Activated T-cell treated with anti-CD3 and anti-CD28 coated beads, Interleukin-2, amount 50 U/mL, for 4 hours (primary cell): ENCODE measurements at regions not wholly inside any gene's neighbourhood (a gene's known extent, or its start where the extent isn't known, plus 50 kb on each side); places are given as distances from the start of the nearest gene placed in this dataset.

Experiments
- ATAC-seq, 2 donors: fragments of 200-7000 bp; cut with Tn5 transposase; one replicate each; pipeline ENCODE4 v1.10.0; 2021
- DNase-seq: peaks from one replicate; pipeline ENCODE4 v3.0.0-alpha.2; 2020
- H3K27me3 Mint-ChIP-seq: one replicate; pipeline ENCODE4 v1.8.0; 2021; ENCODE audit warnings: low read depth, mixed read lengths
- H3K36me3 Mint-ChIP-seq: one replicate; pipeline ENCODE4 v1.8.0; 2022; ENCODE audit warnings: mixed read lengths; ENCODE audit not compliant: insufficient read depth
- H3K4me1 Mint-ChIP-seq: one replicate; pipeline ENCODE4 v1.8.0; 2021; ENCODE audit warnings: low read depth, mixed read lengths
- H3K4me3 Mint-ChIP-seq: one replicate; pipeline ENCODE4 v1.8.0; 2021; ENCODE audit warnings: mild to moderate bottlenecking, moderate library complexity, mixed read lengths
- H3K9me3 Mint-ChIP-seq: one replicate; pipeline ENCODE4 v1.8.0; 2021; ENCODE audit warnings: mixed read lengths

DNA sequence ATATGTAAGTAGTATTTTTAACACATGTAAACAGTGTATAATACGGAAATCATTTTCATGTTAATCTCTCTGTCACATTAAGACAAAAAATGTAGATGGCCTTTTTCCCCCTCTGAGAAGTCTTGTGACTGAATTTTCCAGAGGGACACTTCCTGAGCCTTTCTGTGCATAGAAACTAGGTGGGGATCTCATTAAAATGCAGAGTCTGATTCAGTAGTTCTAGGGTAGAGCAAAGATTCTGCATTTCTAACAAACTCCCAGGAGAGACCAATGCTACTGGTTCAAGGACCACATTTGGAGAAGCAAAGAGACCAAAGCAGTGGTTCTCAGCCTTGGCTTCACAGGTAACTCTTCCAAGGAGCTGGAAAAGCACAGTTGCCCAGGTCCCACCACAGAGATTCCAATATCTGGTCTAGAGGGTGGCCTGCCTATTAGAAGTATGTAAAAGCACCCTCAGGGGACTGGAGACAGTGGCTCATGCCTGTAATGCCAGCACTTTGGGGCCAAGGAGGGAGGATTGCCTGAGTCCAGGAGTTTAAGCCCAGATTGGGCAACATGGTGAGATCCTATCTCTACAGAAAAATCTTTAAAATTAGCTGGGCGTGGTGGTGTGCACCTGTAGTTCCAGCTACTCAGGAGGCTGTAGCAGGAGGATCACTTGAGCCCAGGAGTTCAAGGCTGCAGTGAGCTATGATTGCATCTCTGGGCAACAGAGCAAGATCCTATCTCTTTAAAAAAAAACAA is 378.5 kb downstream of the KIF16B start:
- H3K27me3 Mint-ChIP-seq, result no peaks in the 10 kb centered on the region
- H3K36me3 Mint-ChIP-seq, result no peaks in the 10 kb centered on the region
- no peak for ATAC-seq
- H3K4me3 Mint-ChIP-seq, result no peak overlapping the region
- no peak for DNase-seq
- H3K4me1 Mint-ChIP-seq, result no peaks in the 10 kb centered on the region
- H3K9me3 Mint-ChIP-seq, result peaks cover under 1% of the 10 kb centered on the region

DNA sequence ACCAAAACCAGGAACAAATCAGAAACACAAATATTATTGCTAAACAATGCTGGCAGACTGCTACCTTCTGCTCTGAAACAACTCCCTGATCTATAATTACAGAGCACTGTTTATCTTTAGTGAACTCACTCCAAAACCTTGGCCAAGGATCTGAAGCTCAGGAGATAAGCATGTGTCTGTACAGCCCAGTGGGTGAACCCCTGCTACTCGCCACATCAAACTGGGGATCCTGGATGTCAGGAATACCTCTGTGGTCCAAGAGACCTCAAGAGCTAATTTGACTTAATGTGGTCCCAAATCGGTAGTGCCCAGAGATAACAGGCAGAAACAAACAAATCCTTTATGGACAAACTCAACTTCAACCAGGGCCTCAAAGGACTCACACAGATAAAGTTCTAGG is 381.8 kb downstream of the KIF16B start:
- no peak overlapping the region for H3K4me3 Mint-ChIP-seq
- no peak for ATAC-seq
- no peaks in the 10 kb centered on the region for H3K9me3 Mint-ChIP-seq
- no peak for DNase-seq
- no peaks in the 10 kb centered on the region for H3K4me1 Mint-ChIP-seq
- H3K36me3 Mint-ChIP-seq, result no peaks in the 10 kb centered on the region
- H3K27me3 Mint-ChIP-seq, result no peaks in the 10 kb centered on the region

DNA sequence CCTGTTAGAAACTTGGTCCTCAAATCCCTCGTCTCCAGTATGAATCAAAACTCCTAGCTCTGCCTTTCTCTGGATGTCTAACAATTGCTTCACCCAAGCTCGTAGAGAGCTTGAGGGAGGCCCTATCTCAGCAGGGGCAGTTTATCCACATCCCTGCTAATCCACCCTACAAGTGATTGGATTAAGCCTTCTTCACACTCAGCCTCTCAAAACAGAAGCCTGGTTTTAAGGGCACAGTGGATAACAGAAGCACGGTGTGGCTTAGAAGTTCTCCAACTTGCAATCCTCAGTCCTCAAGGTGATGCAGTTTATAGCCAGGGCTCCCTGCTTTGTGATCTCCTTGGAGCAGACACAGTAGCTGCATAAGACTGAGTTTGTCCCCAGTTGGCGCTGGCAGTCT is 383.9 kb downstream of the KIF16B start:
- Mint-ChIP-seq H3K4me1 (no peaks in the 10 kb centered on the region), H3K9me3 (no peaks in the 10 kb centered on the region), H3K4me3 (no peak overlapping the region), H3K27me3 (no peaks in the 10 kb centered on the region), H3K36me3 (no peaks in the 10 kb centered on the region)
- ATAC-seq, result peak in 1 of 2 donors; percentile 18
- DNase-seq, result no peak

DNA sequence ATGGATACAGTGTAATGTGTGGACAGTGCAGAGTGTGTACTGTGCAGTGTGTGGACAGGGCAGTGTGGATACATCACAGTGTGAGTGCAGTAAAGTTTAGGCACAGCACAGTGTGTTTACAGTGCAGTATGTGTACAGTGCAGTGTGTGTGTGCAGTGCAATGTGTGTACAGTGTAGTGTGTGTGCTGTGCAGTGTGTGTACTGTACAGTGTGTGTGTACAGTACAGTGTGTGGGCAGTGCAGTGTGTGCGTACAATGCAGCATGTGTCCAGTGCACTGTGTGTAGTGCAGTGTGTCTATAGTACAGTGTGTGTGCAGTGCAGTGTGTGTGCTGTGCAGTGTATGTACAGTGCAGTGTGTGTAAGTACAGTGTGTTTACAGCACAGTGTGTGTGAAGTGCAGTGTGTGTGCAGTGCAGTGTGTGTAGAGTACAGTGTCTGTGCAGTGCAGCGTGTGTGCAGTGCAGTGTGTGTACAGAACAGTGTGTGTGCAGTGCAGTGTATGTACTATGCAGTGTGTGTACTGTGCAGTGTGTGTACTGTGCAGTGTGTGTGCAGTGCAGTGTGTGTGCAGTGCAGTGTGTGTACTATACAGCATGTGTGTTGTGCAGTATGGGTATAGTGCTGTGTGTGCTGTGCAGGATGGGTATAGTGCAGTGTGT is 385.2 kb downstream of the KIF16B start:
- no peak overlapping the region for H3K4me3 Mint-ChIP-seq
- ATAC-seq (no peak), DNase-seq (no peak)
- no peaks in the 10 kb centered on the region for H3K36me3 Mint-ChIP-seq
- H3K4me1 Mint-ChIP-seq, result no peaks in the 10 kb centered on the region
- H3K27me3 Mint-ChIP-seq, result no peaks in the 10 kb centered on the region
- H3K9me3 Mint-ChIP-seq, result no peaks in the 10 kb centered on the region

DNA sequence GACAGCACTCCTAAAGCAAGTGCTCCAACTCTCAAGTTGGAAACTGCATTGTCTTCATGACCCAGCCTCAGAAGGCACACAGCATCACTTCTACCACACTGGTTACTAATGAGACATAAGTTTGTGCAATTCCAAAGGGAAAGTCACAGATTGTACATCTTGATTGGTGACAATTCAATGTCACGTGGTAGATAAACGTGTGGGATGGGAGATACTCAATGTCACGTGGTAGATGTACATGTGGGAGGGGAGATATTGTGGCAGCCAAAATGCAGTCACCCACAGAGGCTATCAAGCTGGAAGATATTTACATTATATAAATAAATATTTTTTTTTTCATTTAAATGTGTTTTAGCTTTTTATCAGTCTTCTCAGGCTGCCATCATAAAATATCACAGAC is 393.3 kb downstream of the KIF16B start:
- Mint-ChIP-seq H3K4me3 (no peak overlapping the region), H3K9me3 (no peaks in the 10 kb centered on the region), H3K27me3 (no peaks in the 10 kb centered on the region), H3K36me3 (no peaks in the 10 kb centered on the region), H3K4me1 (no peaks in the 10 kb centered on the region)
- no peak for DNase-seq
- no peak for ATAC-seq

DNA sequence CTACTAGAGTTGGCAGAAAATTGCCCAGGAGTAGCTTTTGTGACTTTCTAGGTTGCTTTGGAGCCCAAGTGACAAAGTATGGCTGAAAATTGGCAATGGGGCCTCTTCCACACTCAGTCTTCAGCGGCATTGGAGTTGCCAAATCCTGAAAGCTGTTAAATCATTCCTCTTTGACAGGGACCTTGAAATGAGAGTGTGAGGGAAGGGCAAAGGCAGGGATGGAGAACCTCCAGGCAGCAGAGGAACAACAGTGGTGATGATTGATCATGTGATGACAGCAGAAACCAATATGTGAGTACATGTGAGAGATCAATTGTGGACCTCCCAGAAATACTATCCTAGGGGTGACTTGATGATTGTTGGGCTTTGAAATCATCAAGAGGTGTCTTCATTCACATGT is 393.9 kb downstream of the KIF16B start:
- no peaks in the 10 kb centered on the region for H3K9me3 Mint-ChIP-seq
- H3K4me1 Mint-ChIP-seq, result no peaks in the 10 kb centered on the region
- DNase-seq (no peak), ATAC-seq (no peak)
- H3K4me3 Mint-ChIP-seq, result no peak overlapping the region
- no peaks in the 10 kb centered on the region for H3K27me3 Mint-ChIP-seq
- no peaks in the 10 kb centered on the region for H3K36me3 Mint-ChIP-seq

DNA sequence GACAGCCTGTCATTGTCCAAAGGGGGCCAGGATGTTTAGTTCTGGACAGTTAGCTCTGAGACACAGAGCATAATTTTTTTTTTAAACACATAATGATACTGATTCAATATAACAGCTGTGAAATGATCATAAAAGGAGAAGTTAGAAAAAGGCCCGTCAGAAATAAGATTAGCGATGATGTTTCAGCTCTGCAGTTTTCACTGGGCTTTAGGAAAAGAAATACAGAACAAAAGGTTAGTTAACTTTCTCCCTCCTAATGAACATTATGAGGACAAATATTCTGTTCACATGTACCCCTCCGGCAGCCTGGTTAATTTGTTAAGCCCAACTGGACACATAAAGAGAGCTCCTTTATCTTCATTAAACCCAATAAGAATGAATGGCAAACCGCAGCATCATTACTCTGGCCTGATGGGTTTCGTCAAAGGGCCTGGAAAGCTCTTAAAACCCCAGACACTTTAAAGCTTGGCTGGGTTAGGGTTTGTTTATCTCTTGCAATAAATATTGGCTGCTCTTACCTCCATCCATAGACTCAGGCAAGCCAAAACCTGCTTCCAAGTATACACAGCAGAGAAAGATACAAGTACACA is 394.6 kb downstream of the KIF16B start:
- no peaks in the 10 kb centered on the region for H3K27me3 Mint-ChIP-seq
- DNase-seq, result no peak
- no peak for ATAC-seq
- no peaks in the 10 kb centered on the region for H3K36me3 Mint-ChIP-seq
- H3K9me3 Mint-ChIP-seq, result no peaks in the 10 kb centered on the region
- no peaks in the 10 kb centered on the region for H3K4me1 Mint-ChIP-seq
- no peak overlapping the region for H3K4me3 Mint-ChIP-seq

DNA sequence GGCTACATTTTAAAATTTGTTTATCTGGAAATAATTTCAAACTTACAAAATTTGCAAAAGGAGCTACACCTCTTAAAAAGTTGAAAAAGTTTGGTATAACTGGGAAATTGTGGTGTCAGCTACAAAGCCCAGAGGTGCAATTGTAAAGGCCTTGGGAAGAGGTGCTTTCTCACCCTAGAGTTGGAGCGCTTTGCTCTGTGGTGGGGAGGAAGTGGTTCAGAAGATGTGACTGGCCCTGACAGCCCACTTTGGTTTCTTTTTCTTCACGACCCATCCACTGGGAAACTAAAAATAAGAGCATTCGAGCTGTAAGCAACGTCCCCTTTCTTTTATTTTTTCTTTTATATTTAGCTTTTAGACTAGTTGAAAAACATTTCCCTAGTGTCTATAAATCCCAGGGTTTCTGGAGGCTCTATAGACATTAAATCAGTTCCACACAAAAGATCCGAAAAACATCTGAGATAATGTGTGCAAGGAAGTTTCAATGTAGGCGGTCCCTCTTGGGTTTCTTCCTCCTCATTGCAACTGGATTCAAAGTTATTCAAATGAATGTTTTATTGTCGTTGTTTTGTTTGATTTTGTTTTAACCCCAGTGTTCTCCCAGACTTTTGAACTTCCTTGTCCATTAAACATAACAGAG is 397.8 kb downstream of the KIF16B start:
- ATAC-seq (no peak), DNase-seq (no peak)
- H3K36me3 Mint-ChIP-seq, result no peaks in the 10 kb centered on the region
- peaks cover 2% of the 10 kb centered on the region for H3K27me3 Mint-ChIP-seq
- H3K4me3 Mint-ChIP-seq, result no peak overlapping the region
- H3K9me3 Mint-ChIP-seq, result no peaks in the 10 kb centered on the region
- H3K4me1 Mint-ChIP-seq, result no peaks in the 10 kb centered on the region

DNA sequence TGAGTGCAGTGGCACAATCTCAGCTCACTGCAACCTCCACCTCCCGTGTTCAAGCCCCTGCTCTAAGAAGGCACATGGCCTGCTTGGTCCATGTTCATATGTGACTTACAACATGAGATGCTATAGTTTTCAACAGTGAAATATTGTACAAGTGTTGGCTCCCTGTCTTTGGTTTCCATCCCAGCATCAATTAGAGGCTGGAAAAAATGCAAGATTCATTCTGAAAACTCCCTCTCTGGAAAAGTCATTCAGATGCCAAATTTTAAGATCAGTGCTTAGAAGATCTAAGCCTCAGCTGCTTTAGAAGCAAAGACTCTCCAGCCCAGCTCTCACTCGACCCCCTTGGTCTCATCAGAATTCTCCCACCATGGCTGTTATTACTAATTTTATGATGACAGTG is 398.9 kb downstream of the KIF16B start:
- Mint-ChIP-seq H3K27me3 (peaks cover 2% of the 10 kb centered on the region), H3K4me1 (no peaks in the 10 kb centered on the region), H3K4me3 (no peak overlapping the region), H3K36me3 (no peaks in the 10 kb centered on the region), H3K9me3 (no peaks in the 10 kb centered on the region)
- DNase-seq (no peak), ATAC-seq (no peak)

DNA sequence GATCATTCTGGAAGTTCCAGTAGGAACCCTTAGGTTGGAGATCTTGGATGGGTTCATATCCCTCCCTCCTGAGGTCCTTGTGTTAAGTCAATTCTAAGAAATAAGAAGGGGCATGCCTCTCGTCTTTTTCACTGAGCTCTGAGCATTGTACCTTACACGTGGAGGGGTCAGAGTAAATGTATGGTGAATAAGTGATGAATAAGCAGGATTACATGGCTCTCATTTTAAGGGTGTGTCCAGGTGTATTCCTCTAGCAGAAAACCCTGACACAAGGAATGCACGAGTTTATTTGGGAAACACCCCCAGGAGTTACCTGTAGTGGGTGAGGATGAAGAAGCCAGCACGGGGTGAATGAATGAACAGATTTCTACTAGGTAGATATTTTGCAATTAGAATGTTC is 400.2 kb downstream of the KIF16B start:
- Mint-ChIP-seq H3K4me3 (no peak overlapping the region), H3K27me3 (peaks cover 2% of the 10 kb centered on the region), H3K36me3 (no peaks in the 10 kb centered on the region), H3K4me1 (no peaks in the 10 kb centered on the region), H3K9me3 (no peaks in the 10 kb centered on the region)
- DNase-seq (no peak), ATAC-seq (no peak)

DNA sequence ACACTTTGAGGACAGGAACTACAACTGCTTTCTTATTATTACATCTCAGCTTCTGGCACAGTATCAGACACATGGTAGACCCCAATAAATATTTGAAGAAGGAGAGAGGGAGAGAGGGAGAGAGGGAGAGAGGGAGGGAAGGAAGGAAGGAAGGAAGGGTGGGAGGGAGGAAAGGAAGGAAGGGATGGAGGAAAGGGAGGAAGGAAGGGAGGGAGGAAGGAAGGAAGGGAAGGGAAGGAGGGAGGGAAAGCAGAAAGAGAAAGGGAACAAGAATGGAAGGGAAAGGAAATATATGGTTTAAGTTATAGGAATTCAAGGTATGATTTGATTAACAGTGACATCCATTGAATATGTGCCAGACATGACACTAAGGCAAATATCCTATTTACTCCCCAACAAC is 402.1 kb downstream of the KIF16B start:
- DNase-seq (no peak), ATAC-seq (no peak)
- H3K4me1 Mint-ChIP-seq, result no peaks in the 10 kb centered on the region
- peaks cover 2% of the 10 kb centered on the region for H3K27me3 Mint-ChIP-seq
- peaks cover 4% of the 10 kb centered on the region for H3K9me3 Mint-ChIP-seq
- H3K4me3 Mint-ChIP-seq, result no peak overlapping the region
- no peaks in the 10 kb centered on the region for H3K36me3 Mint-ChIP-seq

DNA sequence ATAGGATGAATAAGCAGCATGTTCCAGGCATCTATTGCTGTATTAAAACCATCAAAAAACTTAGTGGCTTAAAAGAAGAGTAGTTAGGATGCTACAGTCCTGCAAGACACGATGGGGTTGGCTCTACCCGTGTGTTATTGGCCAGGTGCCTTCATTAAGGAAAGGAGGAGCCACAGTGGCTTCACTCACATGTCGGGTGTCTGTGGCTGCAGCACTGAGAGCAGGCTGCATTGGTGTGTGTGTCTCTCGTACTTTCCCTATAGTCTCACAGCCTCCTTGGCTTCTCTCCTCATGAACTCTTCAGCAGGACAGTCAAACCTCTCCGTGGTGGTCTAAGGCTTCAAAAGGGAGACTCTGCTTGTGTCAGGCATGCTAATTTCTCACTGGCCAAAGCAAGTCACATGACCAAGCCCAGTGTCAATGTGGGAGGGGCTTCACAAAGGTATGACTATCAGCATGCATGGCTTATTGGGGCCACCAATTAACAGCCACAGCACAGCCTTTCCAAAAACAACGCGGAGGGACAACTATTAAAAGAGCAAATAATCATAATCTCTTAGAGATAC is 402.8 kb downstream of the KIF16B start:
- H3K27me3 Mint-ChIP-seq, result peaks cover 2% of the 10 kb centered on the region
- H3K9me3 Mint-ChIP-seq, result peaks cover 4% of the 10 kb centered on the region
- no peak overlapping the region for H3K4me3 Mint-ChIP-seq
- H3K36me3 Mint-ChIP-seq, result no peaks in the 10 kb centered on the region
- H3K4me1 Mint-ChIP-seq, result no peaks in the 10 kb centered on the region
- ATAC-seq (no peak), DNase-seq (no peak)

DNA sequence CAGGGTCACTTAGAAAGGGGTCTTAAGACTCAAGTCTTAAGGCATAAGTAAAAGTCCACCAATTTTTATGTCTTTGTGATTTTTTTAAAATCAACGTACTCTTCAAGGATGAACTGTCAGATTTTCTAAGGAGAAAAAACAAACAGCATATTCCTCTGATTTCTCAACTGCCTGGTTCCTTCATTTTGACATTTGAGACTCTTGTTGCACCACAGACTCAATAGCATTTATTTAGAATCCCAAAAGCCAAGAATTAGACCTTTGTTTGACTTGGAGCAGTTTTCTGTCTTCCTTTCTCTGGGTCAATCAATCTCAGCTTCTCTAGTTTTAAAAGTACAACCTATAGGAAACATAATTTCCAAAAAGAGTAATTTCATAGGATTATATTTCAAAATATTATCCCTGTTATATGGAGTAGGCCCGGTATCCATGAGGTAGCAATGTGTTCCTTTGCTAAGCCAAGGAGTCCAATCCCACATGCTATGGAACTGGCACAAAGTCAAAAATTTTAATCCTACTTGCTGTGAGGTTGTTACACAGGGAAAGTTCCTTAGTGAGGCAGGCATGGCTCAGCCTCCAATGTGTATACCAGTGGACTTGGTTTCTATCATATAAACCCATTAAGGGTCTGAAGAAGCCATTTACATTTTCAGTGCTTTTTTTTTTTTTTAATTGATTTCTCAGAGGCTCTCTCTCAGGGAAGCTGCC is 405.7 kb downstream of the KIF16B start:
- DNase-seq (no peak), ATAC-seq (no peak)
- Mint-ChIP-seq H3K36me3 (no peaks in the 10 kb centered on the region), H3K9me3 (peaks cover 4% of the 10 kb centered on the region), H3K4me3 (no peak overlapping the region), H3K4me1 (no peaks in the 10 kb centered on the region), H3K27me3 (peaks cover 2% of the 10 kb centered on the region)

DNA sequence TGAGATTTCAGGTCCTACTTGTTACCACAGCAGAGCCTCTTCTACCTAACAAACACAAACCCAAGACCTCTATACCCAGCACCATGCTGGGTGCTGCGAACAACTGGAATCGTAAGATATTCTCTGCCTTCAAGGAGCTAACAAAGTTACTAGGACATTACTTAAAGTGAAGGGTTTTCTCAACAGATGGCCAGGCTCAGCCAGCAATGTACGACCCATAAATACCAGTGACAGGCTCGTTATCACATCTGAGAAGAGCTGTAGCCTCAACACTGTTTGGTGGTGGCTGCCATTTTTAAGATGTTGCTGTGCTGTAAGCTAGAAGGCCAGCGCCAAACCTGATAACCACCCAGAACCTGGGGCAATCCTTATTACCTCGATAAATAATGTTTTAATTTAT is 406.5 kb downstream of the KIF16B start:
- no peak for ATAC-seq
- Mint-ChIP-seq H3K9me3 (peaks cover 4% of the 10 kb centered on the region), H3K4me1 (no peaks in the 10 kb centered on the region), H3K4me3 (no peak overlapping the region), H3K36me3 (no peaks in the 10 kb centered on the region), H3K27me3 (peaks cover 2% of the 10 kb centered on the region)
- DNase-seq, result no peak
